ENCODE measurements at regions not wholly inside any gene's neighbourhood (a gene's known extent, or its start where the extent isn't known, plus 50 kb on each side); places are given as distances from the start of the nearest gene placed in this dataset.

GRCh38 chr1:47623557-47623940, 185.7 kb downstream of the FOXD2 start:
- Histone ChIP-seq H3K36me3 (no peaks in the 10 kb centered on the region), H3K9me3 (no peaks in the 10 kb centered on the region), H3K27ac (no peak overlapping the region), H3K27me3 (peaks cover 28% of the 10 kb centered on the region), H3K4me1 (no peaks in the 10 kb centered on the region), H3K4me3 (no peak overlapping the region)
- no peak for ATAC-seq
- 80 to 100% methylated on average over 1 to 5 of the region's 5 CpGs for WGBS, 2 donors (ENCODE audit: low coverage in 1 of 2)
- TF ChIP-seq POLR2AphosphoS5 (IDR thresholded peaks at IDR 0.05) (no peak), CTCF (IDR thresholded peaks at IDR 0.05) (no peak), EP300 (IDR thresholded peaks at IDR 0.05) (no peak), POLR2A (IDR thresholded peaks at IDR 0.05) (no peak)

- Histone ChIP-seq H3K4me3 (no peak overlapping the region), H3K36me3 (no peaks in the 10 kb centered on the region), H3K27ac (no peak overlapping the region), H3K27me3 (peaks cover 28% of the 10 kb centered on the region), H3K9me3 (no peaks in the 10 kb centered on the region), H3K4me1 (no peaks in the 10 kb centered on the region)
- 59 to 76% methylated on average over 4 of the region's 4 CpGs for WGBS, 2 donors (ENCODE audit: low coverage in 1 of 2)
- no peak for ATAC-seq
- TF ChIP-seq POLR2A (IDR thresholded peaks at IDR 0.05) = no peak
- TF ChIP-seq POLR2AphosphoS5 (IDR thresholded peaks at IDR 0.05) = no peak
- no peak for TF ChIP-seq CTCF (IDR thresholded peaks at IDR 0.05)
- TF ChIP-seq EP300 (IDR thresholded peaks at IDR 0.05) = no peak
Observed at GRCh38 chr1:47624531-47624930, 186.7 kb downstream of the FOXD2 start.

- WGBS, 2 donors (ENCODE audit: low coverage in 1 of 2) = 100% methylated on average over 1 to 2 of the region's 2 CpGs
- peaks cover 34% of the 10 kb centered on the region for H3K27me3 ChIP-seq
- no peak for ATAC-seq
Observed at GRCh38 chr1:47627016-47627415, 189.2 kb downstream of the FOXD2 start.

GRCh38 chr1:47627471-47628370, 189.9 kb downstream of the FOXD2 start:
- Histone ChIP-seq H3K27me3 (peaks cover 41% of the 10 kb centered on the region), H3K36me3 (no peaks in the 10 kb centered on the region), H3K4me1 (no peaks in the 10 kb centered on the region), H3K4me3 (no peak overlapping the region), H3K9me3 (no peaks in the 10 kb centered on the region), H3K27ac (no peak overlapping the region)
- no peak for TF ChIP-seq CTCF (IDR thresholded peaks at IDR 0.05)
- no peak for ATAC-seq
- WGBS, 2 donors (ENCODE audit: low coverage in 1 of 2) = 64 to 80% methylated on average over 7 to 10 of the region's 23 CpGs

More at GRCh38 chr1:47627016-47627415, 189.2 kb downstream of the FOXD2 start:
- Histone ChIP-seq H3K4me1 (no peaks in the 10 kb centered on the region), H3K36me3 (no peaks in the 10 kb centered on the region), H3K27ac (no peak overlapping the region), H3K9me3 (no peaks in the 10 kb centered on the region), H3K4me3 (no peak overlapping the region)
- TF ChIP-seq POLR2AphosphoS5 (IDR thresholded peaks at IDR 0.05) (no peak), CTCF (IDR thresholded peaks at IDR 0.05) (no peak), EP300 (IDR thresholded peaks at IDR 0.05) (no peak), POLR2A (IDR thresholded peaks at IDR 0.05) (no peak)

GRCh38 chr1:47629201-47629600, 191.4 kb downstream of the FOXD2 start:
- Histone ChIP-seq H3K9me3 (no peaks in the 10 kb centered on the region), H3K4me1 (no peaks in the 10 kb centered on the region), H3K27ac (no peak overlapping the region), H3K36me3 (no peaks in the 10 kb centered on the region), H3K4me3 (no peak overlapping the region), H3K27me3 (peaks cover 45% of the 10 kb centered on the region)
- WGBS, 2 donors (ENCODE audit: low coverage in 1 of 2) = 82% methylated on average over 1 of the region's 3 CpGs; no CpG with 5 or more reads in 1 of the 2 donors
- no peak for TF ChIP-seq POLR2A (IDR thresholded peaks at IDR 0.05)
- TF ChIP-seq POLR2AphosphoS5 (IDR thresholded peaks at IDR 0.05) = no peak
- no peak for TF ChIP-seq EP300 (IDR thresholded peaks at IDR 0.05)
- no peak for TF ChIP-seq CTCF (IDR thresholded peaks at IDR 0.05)
- no peak for ATAC-seq

Data from gastroesophageal sphincter (tissue), 4 donors.